ENCODE measurements at regions not wholly inside any gene's neighbourhood (a gene's known extent, or its start where the extent isn't known, plus 50 kb on each side); places are given as distances from the start of the nearest gene placed in this dataset.

- no peak for TF ChIP-seq POLR2AphosphoS5 (IDR thresholded peaks at IDR 0.05; ENCODE audit: low read depth, low read length)
- no peak for TF ChIP-seq CTCF (IDR thresholded peaks at IDR 0.05)
- no peak for TF ChIP-seq SIN3A (IDR thresholded peaks at IDR 0.05; ENCODE audit: borderline replicate concordance, insufficient read depth, low read depth, low read length)
- TF ChIP-seq, protein P1, sequence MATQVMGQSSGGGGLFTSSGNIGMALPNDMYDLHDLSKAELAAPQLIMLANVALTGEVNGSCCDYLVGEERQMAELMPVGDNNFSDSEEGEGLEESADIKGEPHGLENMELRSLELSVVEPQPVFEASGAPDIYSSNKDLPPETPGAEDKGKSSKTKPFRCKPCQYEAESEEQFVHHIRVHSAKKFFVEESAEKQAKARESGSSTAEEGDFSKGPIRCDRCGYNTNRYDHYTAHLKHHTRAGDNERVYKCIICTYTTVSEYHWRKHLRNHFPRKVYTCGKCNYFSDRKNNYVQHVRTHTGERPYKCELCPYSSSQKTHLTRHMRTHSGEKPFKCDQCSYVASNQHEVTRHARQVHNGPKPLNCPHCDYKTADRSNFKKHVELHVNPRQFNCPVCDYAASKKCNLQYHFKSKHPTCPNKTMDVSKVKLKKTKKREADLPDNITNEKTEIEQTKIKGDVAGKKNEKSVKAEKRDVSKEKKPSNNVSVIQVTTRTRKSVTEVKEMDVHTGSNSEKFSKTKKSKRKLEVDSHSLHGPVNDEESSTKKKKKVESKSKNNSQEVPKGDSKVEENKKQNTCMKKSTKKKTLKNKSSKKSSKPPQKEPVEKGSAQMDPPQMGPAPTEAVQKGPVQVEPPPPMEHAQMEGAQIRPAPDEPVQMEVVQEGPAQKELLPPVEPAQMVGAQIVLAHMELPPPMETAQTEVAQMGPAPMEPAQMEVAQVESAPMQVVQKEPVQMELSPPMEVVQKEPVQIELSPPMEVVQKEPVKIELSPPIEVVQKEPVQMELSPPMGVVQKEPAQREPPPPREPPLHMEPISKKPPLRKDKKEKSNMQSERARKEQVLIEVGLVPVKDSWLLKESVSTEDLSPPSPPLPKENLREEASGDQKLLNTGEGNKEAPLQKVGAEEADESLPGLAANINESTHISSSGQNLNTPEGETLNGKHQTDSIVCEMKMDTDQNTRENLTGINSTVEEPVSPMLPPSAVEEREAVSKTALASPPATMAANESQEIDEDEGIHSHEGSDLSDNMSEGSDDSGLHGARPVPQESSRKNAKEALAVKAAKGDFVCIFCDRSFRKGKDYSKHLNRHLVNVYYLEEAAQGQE (IDR thresholded peaks at IDR 0.05; ENCODE audit: insufficient read depth in 1 of 2, low read depth in 2 of 2, low read length in 1 of 2) = no peak
Measured at GRCh38 chr6:22101163-22101562, 195.7 kb downstream of the PRL start.
